Activated naive CD8-positive, alpha-beta T cell treated with anti-CD3 and anti-CD28 coated beads, Interleukin-2, amount 50 U/mL, for 24 hours (primary cell): ENCODE measurements at regions not wholly inside any gene's neighbourhood (a gene's known extent, or its start where the extent isn't known, plus 50 kb on each side); places are given as distances from the start of the nearest gene placed in this dataset.
A peak's percentile ranks its signal among the peaks of the same experiment; 100 is the strongest.

Experiments used
- ATAC-seq: fragments of 150-1000 bp; cut with Tn5 transposase; one replicate; pipeline ENCODE4 v1.10.0; 2021
- DNase-seq: peaks from one replicate; pipeline ENCODE4 v3.0.0; 2021
- H3K27ac Mint-ChIP-seq: one replicate; pipeline ENCODE4 v1.8.0; 2021; ENCODE audit warnings: mild to moderate bottlenecking, mixed read lengths
- H3K27me3 Mint-ChIP-seq: one replicate; pipeline ENCODE4 v1.8.0; 2021; ENCODE audit warnings: mixed read lengths
- H3K36me3 Mint-ChIP-seq: one replicate; pipeline ENCODE4 v1.8.0; 2021; ENCODE audit warnings: low read depth, mixed read lengths
- H3K4me1 Mint-ChIP-seq: one replicate; pipeline ENCODE4 v1.8.0; 2021; ENCODE audit warnings: mixed read lengths
- H3K4me3 Mint-ChIP-seq: one replicate; pipeline ENCODE4 v1.8.0; 2021; ENCODE audit warnings: mild to moderate bottlenecking, moderate library complexity, mixed read lengths
- H3K9me3 Mint-ChIP-seq: one replicate; pipeline ENCODE4 v1.8.0; 2021; ENCODE audit warnings: mixed read lengths

DNA sequence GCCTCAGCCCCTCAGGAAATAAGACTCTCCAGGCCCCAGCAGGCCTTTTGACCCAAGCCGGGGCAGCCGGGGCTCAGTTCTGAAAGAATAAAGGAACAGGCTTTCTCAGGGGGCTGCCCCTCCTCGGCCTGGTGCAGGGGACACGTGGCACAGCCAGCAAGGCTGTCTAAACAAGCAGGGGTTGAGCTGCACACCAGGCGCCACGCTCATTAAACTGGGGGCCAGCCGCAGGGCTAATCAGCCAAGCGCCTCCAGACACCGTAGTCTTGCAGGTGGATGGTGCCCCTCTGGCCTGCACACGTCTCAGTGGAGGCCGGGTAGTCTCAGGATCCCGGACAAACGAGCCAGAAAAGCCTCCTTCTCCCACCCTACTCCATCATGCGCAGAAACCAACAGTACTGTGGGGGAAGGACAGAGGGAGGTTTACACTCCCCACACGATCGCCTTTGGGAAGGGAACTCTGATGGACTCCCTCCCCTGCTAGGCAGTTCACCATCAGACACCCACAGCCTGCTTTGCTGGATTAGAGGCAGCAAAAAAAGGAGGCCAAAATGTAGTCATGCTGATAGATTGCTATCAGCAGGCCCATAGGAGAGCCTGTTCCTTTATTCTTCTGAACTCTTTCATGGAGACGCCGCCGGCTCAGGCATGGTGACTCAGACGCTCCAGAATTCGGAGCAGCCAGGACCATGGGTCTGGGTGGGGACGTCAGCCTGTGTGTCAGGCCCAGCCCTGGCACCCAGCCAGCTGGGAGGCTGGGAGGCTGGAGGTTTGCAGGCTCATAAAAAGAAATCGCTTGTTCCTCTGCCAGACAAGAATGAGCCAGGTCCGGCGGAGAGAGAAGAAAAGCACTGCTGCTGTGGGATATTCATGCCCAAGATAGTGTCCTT is 342.4 kb downstream of the BCOR start:
- DNase-seq (no peak), ATAC-seq (no peak)
- H3K4me1 Mint-ChIP-seq: peaks cover 14% of the 10 kb centered on the region
- H3K27me3 Mint-ChIP-seq: no peaks in the 10 kb centered on the region
- H3K9me3 Mint-ChIP-seq: no peaks in the 10 kb centered on the region
- H3K36me3 Mint-ChIP-seq: no peaks in the 10 kb centered on the region
- H3K27ac Mint-ChIP-seq: no peak overlapping the region
- no peak overlapping the region for H3K4me3 Mint-ChIP-seq

GRCh38 chrX:39756086-39756883 is 341.5 kb downstream of the BCOR start:
- H3K9me3 Mint-ChIP-seq: no peaks in the 10 kb centered on the region

GRCh38 chrX:39757971-39758370 is 339.8 kb downstream of the BCOR start:
- Mint-ChIP-seq H3K36me3 (no peaks in the 10 kb centered on the region), H3K4me1 (peaks cover 30% of the 10 kb centered on the region), H3K27ac (no peak overlapping the region), H3K4me3 (no peak overlapping the region), H3K27me3 (no peaks in the 10 kb centered on the region), H3K9me3 (no peaks in the 10 kb centered on the region)
- no peak for ATAC-seq
- no peak for DNase-seq

More at GRCh38 chrX:39756086-39756883, 341.5 kb downstream of the BCOR start:
- no peak overlapping the region for H3K27ac Mint-ChIP-seq
- no peak overlapping the region for H3K4me3 Mint-ChIP-seq
- DNase-seq (no peak), ATAC-seq (no peak)
- H3K36me3 Mint-ChIP-seq: no peaks in the 10 kb centered on the region
- no peaks in the 10 kb centered on the region for H3K27me3 Mint-ChIP-seq
- H3K4me1 Mint-ChIP-seq: peaks cover 20% of the 10 kb centered on the region

GRCh38 chrX:39758791-39759525 is 338.8 kb downstream of the BCOR start:
- ATAC-seq (no peak), DNase-seq (no peak)
- H3K27me3 Mint-ChIP-seq: no peaks in the 10 kb centered on the region
- H3K9me3 Mint-ChIP-seq: no peaks in the 10 kb centered on the region
- H3K27ac Mint-ChIP-seq: no peak overlapping the region
- peaks cover 24% of the 10 kb centered on the region for H3K4me1 Mint-ChIP-seq
- H3K36me3 Mint-ChIP-seq: no peaks in the 10 kb centered on the region
- no peak overlapping the region for H3K4me3 Mint-ChIP-seq

DNA sequence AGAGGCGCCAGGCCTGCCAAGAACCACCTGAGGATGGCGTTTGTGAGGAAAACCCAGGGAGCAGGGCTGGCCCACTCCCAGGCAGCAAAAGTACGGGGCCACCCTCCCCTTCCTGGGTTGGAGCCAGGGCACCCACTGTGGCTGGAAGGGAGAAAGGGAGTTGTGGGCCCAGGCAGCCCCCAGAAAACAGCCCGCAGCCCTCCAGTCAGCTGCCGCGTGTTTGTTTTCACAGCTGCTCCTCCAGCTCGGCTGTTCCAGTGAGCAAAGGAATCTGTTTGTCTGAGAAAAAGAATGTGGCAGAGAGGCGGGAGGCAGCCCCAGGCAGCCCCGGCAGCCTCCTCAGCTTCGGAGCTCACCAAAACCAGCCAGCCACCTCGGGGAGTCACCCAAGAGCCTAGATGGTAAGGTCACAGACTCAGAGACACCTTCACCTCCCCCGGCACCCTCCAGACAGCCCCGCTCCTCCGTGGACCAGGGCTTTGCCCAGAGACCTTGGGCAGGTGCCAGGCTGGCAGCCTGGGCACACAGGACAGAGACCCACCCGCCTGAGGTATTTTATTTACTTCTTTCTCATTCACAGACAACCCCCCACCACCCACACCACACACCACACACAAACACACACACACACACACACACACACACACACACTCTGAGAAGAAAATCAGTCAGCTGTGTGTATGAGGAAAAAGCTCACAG is 338.1 kb downstream of the BCOR start:
- H3K27ac Mint-ChIP-seq: no peak overlapping the region
- no peaks in the 10 kb centered on the region for H3K36me3 Mint-ChIP-seq
- H3K4me1 Mint-ChIP-seq: peaks cover 28% of the 10 kb centered on the region
- DNase-seq (no peak), ATAC-seq (no peak)
- no peaks in the 10 kb centered on the region for H3K27me3 Mint-ChIP-seq
- no peak overlapping the region for H3K4me3 Mint-ChIP-seq
- no peaks in the 10 kb centered on the region for H3K9me3 Mint-ChIP-seq

DNA sequence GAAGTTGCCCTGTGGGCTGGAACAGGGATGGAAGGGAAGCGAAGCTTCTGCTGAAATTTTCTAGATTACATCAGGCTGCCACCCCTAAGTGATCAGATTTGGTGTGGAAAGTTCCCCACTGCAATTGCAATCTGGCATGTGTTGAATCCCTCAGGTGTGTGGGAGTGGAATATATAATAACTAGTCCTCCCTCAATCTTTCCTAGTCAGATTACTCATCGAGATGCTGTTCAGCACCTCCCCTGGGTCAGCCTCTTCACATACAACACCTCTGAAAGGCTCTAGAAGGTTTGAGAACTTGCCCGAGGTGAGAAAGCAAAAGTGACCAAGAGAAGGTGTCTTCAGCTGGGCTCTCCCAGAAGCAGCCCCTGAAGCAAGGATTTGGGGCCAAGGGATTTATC is 336.8 kb downstream of the BCOR start:
- Mint-ChIP-seq H3K27ac (peak overlapping the region; percentile 93), H3K4me3 (no peak overlapping the region), H3K9me3 (no peaks in the 10 kb centered on the region), H3K27me3 (no peaks in the 10 kb centered on the region), H3K36me3 (no peaks in the 10 kb centered on the region), H3K4me1 (peaks cover 38% of the 10 kb centered on the region)
- ATAC-seq (peak; percentile 87), DNase-seq (no peak)

GRCh38 chrX:39762266-39762841 is 335.4 kb downstream of the BCOR start:
- Mint-ChIP-seq H3K27ac (peak overlapping the region; percentile 66), H3K4me3 (no peak overlapping the region), H3K36me3 (no peaks in the 10 kb centered on the region), H3K9me3 (no peaks in the 10 kb centered on the region), H3K4me1 (peaks cover 48% of the 10 kb centered on the region), H3K27me3 (no peaks in the 10 kb centered on the region)
- DNase-seq (no peak), ATAC-seq (no peak)

- DNase-seq: no peak
- Mint-ChIP-seq H3K4me1 (peaks cover 48% of the 10 kb centered on the region), H3K4me3 (no peak overlapping the region), H3K27ac (no peak overlapping the region), H3K36me3 (no peaks in the 10 kb centered on the region), H3K27me3 (no peaks in the 10 kb centered on the region), H3K9me3 (no peaks in the 10 kb centered on the region)
- ATAC-seq: no peak
Observed at GRCh38 chrX:39764441-39764914, 333.3 kb downstream of the BCOR start.

GRCh38 chrX:39765327-39765726 is 332.4 kb downstream of the BCOR start:
- Mint-ChIP-seq H3K27ac (peak overlapping the region; percentile 84), H3K4me1 (peaks cover 46% of the 10 kb centered on the region), H3K36me3 (no peaks in the 10 kb centered on the region), H3K27me3 (no peaks in the 10 kb centered on the region), H3K4me3 (peak overlapping the region; percentile 33), H3K9me3 (no peaks in the 10 kb centered on the region)
- ATAC-seq (no peak), DNase-seq (no peak)

GRCh38 chrX:39766085-39766726 is 331.6 kb downstream of the BCOR start:
- no peaks in the 10 kb centered on the region for H3K9me3 Mint-ChIP-seq
- peak overlapping the region; percentile 84 for H3K27ac Mint-ChIP-seq
- no peak for DNase-seq
- no peak overlapping the region for H3K4me3 Mint-ChIP-seq
- ATAC-seq: peak; percentile 92
- no peaks in the 10 kb centered on the region for H3K36me3 Mint-ChIP-seq
- H3K27me3 Mint-ChIP-seq: no peaks in the 10 kb centered on the region
- peaks cover 38% of the 10 kb centered on the region for H3K4me1 Mint-ChIP-seq

DNA sequence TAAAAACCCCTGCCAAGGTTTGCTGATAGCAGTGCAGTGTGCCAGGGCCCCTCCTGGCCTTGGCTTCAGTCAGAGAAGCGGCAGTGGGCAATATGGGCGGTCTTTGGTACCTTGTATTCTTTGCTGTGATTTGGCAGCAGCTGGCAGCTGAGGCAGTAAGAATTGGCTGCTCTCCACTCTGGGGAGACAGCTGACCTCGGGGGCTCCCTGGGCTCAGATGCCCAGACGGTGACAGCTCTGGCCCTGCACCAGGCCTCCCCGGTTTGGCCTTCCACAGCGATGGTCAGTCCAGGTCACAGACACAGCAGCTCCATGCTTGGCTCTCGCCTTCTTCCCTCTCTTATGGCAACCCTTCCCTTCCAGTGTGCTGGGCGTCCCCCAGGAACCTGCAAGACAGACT is 330.9 kb downstream of the BCOR start:
- no peaks in the 10 kb centered on the region for H3K36me3 Mint-ChIP-seq
- H3K27me3 Mint-ChIP-seq: no peaks in the 10 kb centered on the region
- no peak for ATAC-seq
- no peaks in the 10 kb centered on the region for H3K9me3 Mint-ChIP-seq
- no peak for DNase-seq
- H3K4me3 Mint-ChIP-seq: no peak overlapping the region
- no peak overlapping the region for H3K27ac Mint-ChIP-seq
- H3K4me1 Mint-ChIP-seq: peaks cover 38% of the 10 kb centered on the region

GRCh38 chrX:39767446-39767845 is 330.3 kb downstream of the BCOR start:
- H3K9me3 Mint-ChIP-seq: no peaks in the 10 kb centered on the region
- no peak overlapping the region for H3K4me3 Mint-ChIP-seq
- no peak overlapping the region for H3K27ac Mint-ChIP-seq
- H3K27me3 Mint-ChIP-seq: no peaks in the 10 kb centered on the region
- no peaks in the 10 kb centered on the region for H3K36me3 Mint-ChIP-seq
- ATAC-seq (no peak), DNase-seq (no peak)
- peaks cover 38% of the 10 kb centered on the region for H3K4me1 Mint-ChIP-seq

DNA sequence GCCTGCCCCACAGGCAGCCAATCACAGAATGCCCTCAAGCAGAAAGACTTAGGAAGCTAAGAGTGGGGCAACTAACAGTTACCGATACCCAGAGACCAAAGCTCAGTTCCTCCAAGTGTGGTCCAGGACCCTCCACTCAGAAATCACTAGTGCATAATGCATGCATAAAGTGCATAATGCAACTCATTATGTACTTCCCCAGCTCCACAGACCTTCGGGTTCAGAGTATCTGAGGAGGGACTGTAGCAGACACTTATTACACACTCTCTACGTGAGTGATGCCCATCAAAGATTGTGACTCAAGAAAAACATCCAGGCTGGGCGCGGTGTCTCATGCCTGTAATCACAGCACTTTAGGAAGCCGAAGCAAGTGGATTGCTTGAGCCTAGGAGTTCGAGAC is 328.0 kb downstream of the BCOR start:
- no peaks in the 10 kb centered on the region for H3K27me3 Mint-ChIP-seq
- no peak overlapping the region for H3K4me3 Mint-ChIP-seq
- H3K36me3 Mint-ChIP-seq: no peaks in the 10 kb centered on the region
- ATAC-seq (no peak), DNase-seq (no peak)
- H3K4me1 Mint-ChIP-seq: peaks cover 53% of the 10 kb centered on the region
- H3K9me3 Mint-ChIP-seq: no peaks in the 10 kb centered on the region
- no peak overlapping the region for H3K27ac Mint-ChIP-seq
